Endothelial cell of umbilical vein (primary cell): ENCODE measurements at regions not wholly inside any gene's neighbourhood (a gene's known extent, or its start where the extent isn't known, plus 50 kb on each side); places are given as distances from the start of the nearest gene placed in this dataset.
A peak's percentile ranks its signal among the peaks of the same experiment; 100 is the strongest.
"Not testable (repeated sequence)": the region's sequence is repeated elsewhere in the genome, so short reads cannot be mapped to it uniquely, and the experiment has no call there.

ENCODE experiments used
- BruUV-seq: library from RNA; stranded (reverse); fragments of 400-500 nt; replicated peaks from 2 replicates; lab custom pipeline; 2021; lab: Mats Ljungman, UMichigan
- CTCF ChIA-PET: fragments of 300-600, 350-600 bp; sonication (Branson Sonifier 250); formaldehyde crosslinking; loops from one replicate; lab custom pipeline; 2021; ENCODE audit warnings: antibody characterized with exemption, inconsistent platforms; lab: Charles Lee
- POLR2A ChIA-PET: fragments of 300-600, 350-600 bp; sonication (Branson Sonifier 250); formaldehyde crosslinking; loops from one replicate; lab custom pipeline; 2021; ENCODE audit warnings: antibody characterized with exemption, inconsistent platforms; lab: Charles Lee
- DNase-seq: peaks from one replicate; pipeline ENCODE4 v3.0.0-alpha.2; 2011; ENCODE audit warnings: low read depth, low spot score
- FAIRE-seq: peaks from 2 replicates; lab custom pipeline; 2011; peaks lifted over from hg19 to GRCh38; lab: Jason Lieb, UNC
- H2AFZ ChIP-seq: 2 replicates; pipeline ENCODE4 v1.6.0; 2012; ENCODE audit warnings: low read depth, low read length, control low read depth, inconsistent platforms
- H3K27ac ChIP-seq: 2 replicates; pipeline ENCODE4 v1.5.1; 2011; ENCODE audit warnings: low read depth, mild to moderate bottlenecking, control low read depth, low read length, moderate library complexity; ENCODE audit not compliant: insufficient read depth
- H3K27me3 ChIP-seq, 2 experiments: 2 replicates each; pipeline versions ENCODE4 v1.6.0 to v1.6.1; 2011; ENCODE audit warnings: low read length in 2 of 2, mixed read lengths in 1 of 2; ENCODE audit not compliant: control insufficient read depth in 2 of 2, insufficient read depth in 2 of 2
- H3K36me3 ChIP-seq, 2 experiments: 2 replicates in 1 of 2; 3 replicates in 1 of 2; pipeline ENCODE4 v1.5.1; 2011; ENCODE audit warnings: low read length in 2 of 2, mild to moderate bottlenecking in 1 of 2, moderate library complexity in 1 of 2; ENCODE audit not compliant: control insufficient read depth in 2 of 2, insufficient read depth in 2 of 2; ENCODE audit errors: extremely low read depth in 1 of 2
- H3K4me1 ChIP-seq: 3 replicates; pipeline ENCODE4 v1.5.1; 2011; ENCODE audit warnings: mild to moderate bottlenecking, low read length; ENCODE audit not compliant: control insufficient read depth, insufficient read depth; ENCODE audit errors: extremely low read depth
- H3K4me2 ChIP-seq: 2 replicates; pipeline ENCODE4 v1.6.1; 2011; ENCODE audit warnings: low read length, control low read depth, mixed read lengths; ENCODE audit not compliant: insufficient read depth
- H3K4me3 ChIP-seq, 3 experiments: fragments of 200-600 bp in 1 of 3; sonication (generic), shearing (Covaris generic) in 1 of 3; replicated peaks in 1 of 3; 2 replicates each; pipeline ENCODE4 v1.5.1; 2011 to 2016; ENCODE audit warnings: control low read depth in 3 of 3, low read length in 3 of 3, mild to moderate bottlenecking in 2 of 3, inconsistent platforms in 1 of 3, low read depth in 1 of 3, moderate library complexity in 1 of 3; ENCODE audit not compliant: insufficient read depth in 1 of 3
- H3K79me2 ChIP-seq: 2 replicates; pipeline ENCODE4 v1.6.0; 2012; ENCODE audit warnings: low read length, inconsistent platforms; ENCODE audit not compliant: control insufficient read depth, insufficient read depth
- H3K9ac ChIP-seq: replicated peaks from 2 replicates; pipeline ENCODE3; 2011; ENCODE audit warnings: low read length, control low read depth; ENCODE audit not compliant: insufficient read depth; ENCODE audit errors: extremely low read depth
- H3K9me1 ChIP-seq: replicated peaks from 3 replicates; pipeline ENCODE4 v1.6.0; 2011; ENCODE audit warnings: mild to moderate bottlenecking, low read length; ENCODE audit not compliant: control insufficient read depth, insufficient read depth; ENCODE audit errors: extremely low read depth
- H3K9me3 ChIP-seq: replicated peaks from 2 replicates; pipeline ENCODE4 v1.5.1; 2012; ENCODE audit warnings: low read length, inconsistent platforms; ENCODE audit not compliant: control insufficient read depth, insufficient read depth
- H4K20me1 ChIP-seq: replicated peaks from 2 replicates; pipeline ENCODE3; 2011; ENCODE audit warnings: mild to moderate bottlenecking, low read length; ENCODE audit not compliant: control insufficient read depth, insufficient read depth; ENCODE audit errors: extremely low read depth
- CTCF ChIP-seq, 2 donors: IDR thresholded peaks; 1 replicate in 1 of 2; 2 replicates in 1 of 2; pipeline ENCODE4 v1.5.1; 2011; ENCODE audit warnings: low read length in 2 of 2, mild to moderate bottlenecking in 2 of 2, moderate library complexity in 2 of 2, control low read depth in 1 of 2, inconsistent platforms in 1 of 2, low read depth in 1 of 2; ENCODE audit not compliant: insufficient read depth in 1 of 2; ENCODE audit errors: extremely low read depth in 1 of 2
- FOS ChIP-seq: IDR thresholded peaks from 2 replicates; pipeline ENCODE4 v1.6.1; 2011; ENCODE audit warnings: mild to moderate bottlenecking, low read length, moderate library complexity, borderline replicate concordance; ENCODE audit not compliant: insufficient read depth
- JUN ChIP-seq: IDR thresholded peaks from 2 replicates; pipeline ENCODE4 v1.6.1; 2011; ENCODE audit warnings: borderline replicate concordance, low read depth; ENCODE audit not compliant: insufficient read length, insufficient read depth
- MYC ChIP-seq: IDR thresholded peaks from one replicate; pipeline ENCODE4 v1.6.1; 2011; ENCODE audit warnings: mild to moderate bottlenecking, low read depth, low read length
- POLR2A ChIP-seq: IDR thresholded peaks from 2 replicates; pipeline ENCODE4 v1.6.1; 2012; ENCODE audit warnings: low read depth, mild to moderate bottlenecking, control low read depth, low read length
- POLR2AphosphoS5 ChIP-seq: IDR thresholded peaks from 2 replicates; pipeline ENCODE4 v1.6.1; 2012; ENCODE audit warnings: low read depth, mild to moderate bottlenecking, control low read depth, low read length, moderate library complexity; ENCODE audit not compliant: insufficient read depth
- dilution Hi-C: fragments of 300-500 bp; cut with MboI; formaldehyde crosslinking; loops from one replicate; pipeline ENCODE4 v1.15.0; 2019; ENCODE audit warnings: low sequenced_read_pairs; ENCODE audit not compliant: extremely low pct_ligation_motif_present
- intact Hi-C: fragments of 100-400 bp; cut with micrococcal nuclease; formaldehyde crosslinking; loops from one replicate; pipeline ENCODE4 v1.10.0; 2022
- TF ChIP-seq, protein P1 (sequence below): IDR thresholded peaks from 2 replicates; pipeline ENCODE4 v1.6.1; 2011; ENCODE audit not compliant: insufficient read depth, insufficient read length

DNA sequence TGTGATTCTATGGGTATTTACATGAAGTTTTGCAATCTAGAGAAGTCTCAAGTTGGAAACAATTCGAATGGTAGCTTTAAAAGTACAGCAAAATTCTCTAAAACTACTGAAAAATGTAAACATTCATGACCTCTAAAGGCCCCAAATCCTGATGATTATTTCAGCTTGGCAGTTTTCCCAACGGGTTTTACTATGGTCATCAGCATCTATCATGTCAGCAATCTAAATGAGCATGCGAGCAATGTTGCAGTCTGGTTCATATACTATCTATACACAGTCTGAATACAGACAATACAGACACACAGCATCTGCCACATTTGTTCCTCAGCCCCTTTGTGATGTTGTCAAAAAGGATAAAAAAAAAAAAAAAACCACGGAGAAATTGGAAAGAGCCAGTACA lies 790.3 kb upstream of the HTR2C start:
- no peak overlapping the region for H3K4me2 ChIP-seq
- H3K27me3 ChIP-seq: no peaks in the 10 kb centered on the region
- no peaks in the 10 kb centered on the region for H3K36me3 ChIP-seq
- H3K9ac ChIP-seq: no peak overlapping the region
- no peak overlapping the region for H3K4me3 ChIP-seq
- POLR2A ChIA-PET: no interaction called here
- no peaks in the 10 kb centered on the region for H4K20me1 ChIP-seq
- no peaks in the 10 kb centered on the region for H3K4me1 ChIP-seq
- DNase-seq (no peak), FAIRE-seq (peak; percentile 37)
- H3K9me3 ChIP-seq: no peaks in the 10 kb centered on the region
- no peaks in the 10 kb centered on the region for H3K9me1 ChIP-seq
- intact Hi-C loops (no loop called here), dilution Hi-C loops (no loop called here)
- no peaks in the 10 kb centered on the region for H3K79me2 ChIP-seq
- BruUV-seq: no TSS peak
- TF ChIP-seq, protein P1, sequence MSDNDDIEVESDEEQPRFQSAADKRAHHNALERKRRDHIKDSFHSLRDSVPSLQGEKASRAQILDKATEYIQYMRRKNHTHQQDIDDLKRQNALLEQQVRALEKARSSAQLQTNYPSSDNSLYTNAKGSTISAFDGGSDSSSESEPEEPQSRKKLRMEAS: no peak
- no peak for TF ChIP-seq CTCF (IDR thresholded peaks at IDR 0.05; ENCODE audit: extremely low read depth in 1 of 2, insufficient read depth in 1 of 2, low read depth in 1 of 2, low read length in 2 of 2)
- no peak for TF ChIP-seq MYC
- no peak for TF ChIP-seq FOS
- TF ChIP-seq POLR2A: no peak
- H3K27ac ChIP-seq: no peak overlapping the region
- CTCF ChIA-PET: interaction anchor here (0.7 kb wide), 1 partner anchor 12 kb away, joined by 4 read pairs; no protein-coding TSS in a partner anchor
- H2AFZ ChIP-seq: no peak overlapping the region

DNA sequence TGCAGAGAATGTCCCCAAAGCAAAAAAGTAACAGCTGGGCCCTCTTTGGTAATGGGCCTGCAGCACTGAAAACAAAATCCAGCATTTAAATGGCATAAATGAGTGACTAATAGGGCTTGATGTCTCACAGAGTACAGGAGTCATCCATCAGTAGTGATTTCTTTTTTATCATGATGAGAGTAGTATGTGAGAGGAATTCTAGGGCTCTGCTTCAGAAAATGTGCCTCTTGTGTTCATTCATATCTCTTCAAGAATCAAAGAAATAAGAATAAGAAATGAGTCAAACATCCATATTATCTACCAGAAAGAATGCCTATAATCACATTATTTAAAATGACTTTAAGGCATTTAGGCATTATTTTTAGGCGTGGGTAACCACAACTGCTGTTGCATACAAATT lies 792.9 kb upstream of the HTR2C start:
- TF ChIP-seq FOS (no peak), POLR2A (no peak), JUN (no peak), CTCF (IDR thresholded peaks at IDR 0.05; ENCODE audit: extremely low read depth in 1 of 2, insufficient read depth in 1 of 2, low read depth in 1 of 2, low read length in 2 of 2) (no peak), MYC (no peak), POLR2AphosphoS5 (no peak)
- Histone ChIP-seq H3K27ac (no peak overlapping the region), H3K9me1 (no peaks in the 10 kb centered on the region), H2AFZ (no peak overlapping the region), H3K36me3 (no peaks in the 10 kb centered on the region), H3K79me2 (no peaks in the 10 kb centered on the region), H3K4me3 (no peak overlapping the region), H3K9ac (no peak overlapping the region), H4K20me1 (no peaks in the 10 kb centered on the region), H3K9me3 (no peaks in the 10 kb centered on the region), H3K27me3 (no peaks in the 10 kb centered on the region), H3K4me2 (no peak overlapping the region), H3K4me1 (no peaks in the 10 kb centered on the region)
- ChIA-PET POLR2A (no interaction called here), CTCF (no interaction called here)
- FAIRE-seq: no peak
- no peak for DNase-seq
- intact Hi-C loops (no loop called here), dilution Hi-C loops (no loop called here)
- BruUV-seq: no TSS peak

GRCh38 chrX:113784754-113785153 lies 799.1 kb upstream of the HTR2C start:
- BruUV-seq, H3K9me3 ChIP-seq, dilution Hi-C loops, H3K4me1 ChIP-seq, H3K9me1 ChIP-seq, H2AFZ ChIP-seq, H3K79me2 ChIP-seq, H3K9ac ChIP-seq, intact Hi-C loops, POLR2A ChIA-PET, H3K4me3 ChIP-seq, H3K27me3 ChIP-seq, H4K20me1 ChIP-seq, CTCF ChIA-PET, FAIRE-seq, DNase-seq, H3K4me2 ChIP-seq, H3K36me3 ChIP-seq, H3K27ac ChIP-seq: not testable (repeated sequence)
